Activated CD4-positive, alpha-beta T cell treated with anti-CD3 and anti-CD28 coated beads, Interleukin-2, amount 10 ng/mL, durations not matched to agents 24 days and 14 days (primary cell): ENCODE measurements at regions not wholly inside any gene's neighbourhood (a gene's known extent, or its start where the extent isn't known, plus 50 kb on each side); places are given as distances from the start of the nearest gene placed in this dataset.

Experiments
- DNase-seq: peaks from one replicate; pipeline ENCODE4 v3.0.0; 2022
- H3K27ac Mint-ChIP-seq: one replicate; pipeline ENCODE4 v1.8.0; 2022; ENCODE audit warnings: mild to moderate bottlenecking, mixed read lengths
- H3K27me3 Mint-ChIP-seq: one replicate; pipeline ENCODE4 v1.8.0; 2022; ENCODE audit warnings: mixed read lengths
- H3K36me3 Mint-ChIP-seq: one replicate; pipeline ENCODE4 v1.8.0; 2022; ENCODE audit warnings: low read depth, mild to moderate bottlenecking, mixed read lengths
- H3K4me1 Mint-ChIP-seq: one replicate; pipeline ENCODE4 v1.8.0; 2021; ENCODE audit warnings: mixed read lengths
- H3K4me3 Mint-ChIP-seq: one replicate; pipeline ENCODE4 v1.8.0; 2022; ENCODE audit warnings: mild to moderate bottlenecking, moderate library complexity, mixed read lengths
- H3K9me3 Mint-ChIP-seq: one replicate; pipeline ENCODE4 v1.8.0; 2021; ENCODE audit warnings: mixed read lengths
- intact Hi-C: fragments of 100-400 bp; cut with micrococcal nuclease; formaldehyde crosslinking; loops from one replicate; pipeline ENCODE4 v1.15.1; 2023

DNA sequence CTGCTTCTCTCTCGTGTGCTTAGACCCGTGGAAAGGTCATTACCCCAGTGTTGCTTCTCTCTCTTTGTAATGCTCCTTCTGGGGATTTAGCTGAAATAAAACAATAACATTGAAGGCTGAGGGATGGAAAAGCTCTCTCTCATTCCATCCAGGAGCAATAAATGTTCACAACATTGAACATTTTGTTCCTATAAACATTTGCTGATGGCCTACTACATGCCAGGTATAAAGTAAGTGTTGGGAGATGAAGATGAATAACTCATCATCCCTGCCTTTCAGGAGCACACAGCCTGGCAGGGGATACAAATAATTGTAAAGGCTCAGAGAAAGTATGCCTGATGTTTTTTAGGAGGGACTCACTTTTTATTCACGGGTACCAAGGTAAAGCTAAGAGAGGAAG is 158.1 kb downstream of the KDR start:
- intact Hi-C loops = no loop called here
- H3K27ac Mint-ChIP-seq = no peak overlapping the region
- no peaks in the 10 kb centered on the region for H3K9me3 Mint-ChIP-seq
- H3K36me3 Mint-ChIP-seq = no peaks in the 10 kb centered on the region
- no peak overlapping the region for H3K4me3 Mint-ChIP-seq
- H3K27me3 Mint-ChIP-seq = peaks cover 2% of the 10 kb centered on the region
- H3K4me1 Mint-ChIP-seq = no peaks in the 10 kb centered on the region
- no peak for DNase-seq

DNA sequence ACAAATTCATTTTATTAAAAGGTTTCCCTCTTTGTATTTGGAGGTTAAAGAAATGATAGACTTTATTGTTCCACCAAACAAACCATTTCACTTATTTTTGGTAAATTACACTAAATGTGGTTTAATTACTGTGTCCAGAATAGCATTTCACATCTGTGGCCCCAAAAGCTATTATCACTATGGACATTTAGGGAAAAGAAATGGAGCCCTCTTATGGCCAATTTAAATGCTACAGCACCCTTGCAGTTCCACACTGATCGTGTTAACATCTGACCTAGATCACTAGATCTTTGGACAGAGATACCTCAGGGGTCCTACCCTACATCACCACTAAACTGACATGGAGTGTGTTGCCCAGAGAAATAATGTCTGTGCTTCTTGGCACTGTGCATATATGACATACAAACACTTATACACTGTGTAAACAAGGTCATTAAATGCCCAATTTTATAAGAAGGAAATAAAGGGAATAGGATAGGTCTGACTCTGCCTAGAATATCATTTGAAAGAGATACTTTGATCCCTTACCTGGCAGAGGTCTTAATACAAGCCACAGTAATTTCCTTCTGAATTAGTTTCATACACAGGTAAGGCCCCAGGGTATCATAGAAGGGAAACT is 163.9 kb downstream of the KDR start:
- Mint-ChIP-seq H3K4me1 (peaks cover 5% of the 10 kb centered on the region), H3K27me3 (peaks cover 2% of the 10 kb centered on the region), H3K4me3 (no peak overlapping the region), H3K27ac (no peak overlapping the region), H3K9me3 (no peaks in the 10 kb centered on the region), H3K36me3 (no peaks in the 10 kb centered on the region)
- peak; percentile 60 for DNase-seq
- intact Hi-C loops = loop anchor here (1.0 kb wide), 1 partner anchor 278 kb away; no protein-coding TSS in a partner anchor

DNA sequence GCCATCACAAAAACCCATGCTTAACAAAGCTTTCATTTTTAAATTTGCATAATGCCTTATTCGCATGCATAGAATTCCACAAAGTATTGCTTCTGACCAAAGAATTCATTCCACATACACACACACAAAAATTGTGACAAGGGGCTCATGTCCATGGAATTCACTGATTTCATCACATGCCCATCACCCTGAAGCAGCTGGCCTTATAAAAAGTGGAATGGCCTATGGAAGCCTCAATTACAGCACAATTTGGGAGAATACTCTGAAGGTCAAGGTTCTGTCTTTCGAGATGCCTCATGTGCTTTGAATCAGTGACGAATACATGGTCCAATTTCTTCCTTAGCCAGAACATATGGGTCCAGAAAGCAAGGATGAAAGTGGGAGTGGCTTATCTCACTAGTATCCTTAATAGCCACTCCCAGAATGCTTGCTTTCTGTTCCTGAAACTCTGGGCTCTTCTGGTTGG is 165.7 kb downstream of the KDR start:
- Mint-ChIP-seq H3K27ac (no peak overlapping the region), H3K36me3 (no peaks in the 10 kb centered on the region), H3K9me3 (no peaks in the 10 kb centered on the region), H3K27me3 (no peaks in the 10 kb centered on the region), H3K4me3 (no peak overlapping the region), H3K4me1 (peaks cover 5% of the 10 kb centered on the region)
- DNase-seq = no peak
- intact Hi-C loops = no loop called here

DNA sequence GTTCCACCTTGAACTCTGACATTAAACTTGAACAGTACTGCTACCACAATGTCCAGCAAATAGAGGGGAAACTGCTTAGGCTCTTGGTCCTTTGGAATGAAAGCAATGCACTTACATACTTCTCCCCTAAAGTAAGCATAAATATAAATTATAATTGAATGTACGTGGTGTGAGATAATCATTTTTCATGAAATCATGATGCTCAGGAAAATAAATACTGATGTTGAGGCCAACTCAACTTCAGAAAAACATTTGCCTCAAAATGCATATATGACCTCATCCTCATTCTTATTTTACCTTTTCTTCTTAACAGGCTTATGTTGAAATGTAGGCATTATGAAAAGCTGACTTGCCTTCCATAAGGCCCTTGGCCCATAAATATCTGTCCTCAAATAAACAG is 166.3 kb downstream of the KDR start:
- no peaks in the 10 kb centered on the region for H3K27me3 Mint-ChIP-seq
- intact Hi-C loops = no loop called here

DNA sequence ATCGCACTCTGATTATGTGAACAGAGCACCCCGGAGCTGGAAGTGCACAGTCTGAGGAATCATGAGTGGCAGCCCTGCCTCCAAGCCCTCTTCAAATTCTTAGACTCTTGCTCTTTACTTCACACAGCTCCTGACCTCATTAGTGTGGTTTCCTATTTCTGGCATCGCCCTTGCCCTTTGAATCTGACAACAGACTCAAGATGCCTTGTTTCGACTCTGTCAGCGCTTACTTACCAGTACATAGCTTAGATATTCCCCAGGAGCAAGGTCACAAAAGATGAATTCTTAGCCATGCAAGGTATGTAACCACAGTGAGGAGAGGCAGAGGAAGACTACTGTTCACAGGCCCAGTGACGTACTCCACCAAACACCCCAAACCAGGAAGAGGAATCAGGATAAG is 167.2 kb downstream of the KDR start:
- intact Hi-C loops = no loop called here
- DNase-seq = peak; percentile 65
- no peak overlapping the region for H3K4me3 Mint-ChIP-seq
- no peaks in the 10 kb centered on the region for H3K36me3 Mint-ChIP-seq
- no peak overlapping the region for H3K27ac Mint-ChIP-seq
- peaks cover 5% of the 10 kb centered on the region for H3K4me1 Mint-ChIP-seq
- no peaks in the 10 kb centered on the region for H3K9me3 Mint-ChIP-seq
- H3K27me3 Mint-ChIP-seq = no peaks in the 10 kb centered on the region

More for the DNA sequence above, 166.3 kb downstream of the KDR start:
- Mint-ChIP-seq H3K4me1 (peaks cover 5% of the 10 kb centered on the region), H3K9me3 (no peaks in the 10 kb centered on the region), H3K4me3 (no peak overlapping the region), H3K27ac (no peak overlapping the region), H3K36me3 (no peaks in the 10 kb centered on the region)
- DNase-seq = no peak

DNA sequence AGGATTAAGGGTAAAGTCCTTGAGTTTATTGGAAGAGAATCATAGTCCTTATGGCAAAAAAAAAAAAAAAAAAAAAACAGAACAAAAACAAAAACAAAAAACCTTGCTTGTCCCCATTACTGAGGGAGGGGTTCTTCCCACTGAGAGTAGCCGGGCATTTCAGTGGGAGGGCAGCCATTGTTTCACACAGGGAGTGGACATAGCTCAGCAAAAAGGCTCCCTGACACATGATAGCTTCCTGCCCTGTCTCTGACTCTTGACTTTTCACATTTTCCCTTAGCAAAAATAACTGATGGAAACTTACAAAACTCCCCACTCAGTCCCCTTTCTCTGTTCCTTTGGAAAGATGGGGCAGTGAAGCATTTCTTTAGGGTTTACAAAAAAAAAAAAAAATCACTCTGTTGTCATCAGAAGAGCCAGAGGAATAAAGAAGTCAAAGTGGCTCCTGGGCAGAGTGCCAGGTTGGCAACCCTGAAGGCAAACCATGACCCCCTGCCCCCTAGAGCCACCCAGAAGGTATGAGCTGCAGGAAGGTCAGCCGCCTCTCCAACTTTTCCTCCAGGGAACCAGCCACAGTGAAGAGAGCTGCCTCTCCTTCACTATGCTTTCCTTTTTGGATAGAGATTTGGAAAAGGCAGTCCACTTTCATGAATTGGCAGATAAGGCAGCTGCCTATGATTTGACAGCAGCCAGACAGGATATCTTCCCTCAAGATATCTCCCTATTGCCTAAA is 170.6 kb downstream of the KDR start:
- Mint-ChIP-seq H3K27me3 (no peaks in the 10 kb centered on the region), H3K4me1 (peaks cover 5% of the 10 kb centered on the region), H3K9me3 (no peaks in the 10 kb centered on the region), H3K36me3 (no peaks in the 10 kb centered on the region), H3K4me3 (no peak overlapping the region), H3K27ac (no peak overlapping the region)
- DNase-seq = no peak
- intact Hi-C loops = no loop called here

DNA sequence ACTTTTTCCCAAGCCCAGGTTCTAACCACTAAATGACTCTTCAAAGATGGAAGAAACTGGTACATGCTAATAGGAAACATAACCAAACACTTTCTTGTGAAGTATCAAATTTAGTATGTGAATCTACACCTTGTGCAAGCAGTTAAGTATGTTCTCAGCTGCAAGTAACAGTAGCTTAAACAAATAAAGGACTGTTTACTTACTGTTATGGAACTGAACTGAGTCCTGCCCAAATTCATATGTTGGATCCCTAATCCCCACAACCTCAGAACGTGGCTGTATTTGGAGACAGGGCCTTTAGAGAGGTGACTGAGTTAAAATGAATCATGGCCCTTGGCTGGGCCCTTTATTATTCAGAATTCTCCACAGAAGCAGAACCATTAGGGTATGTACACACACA is 178.7 kb downstream of the KDR start:
- H3K4me1 Mint-ChIP-seq = peaks cover 24% of the 10 kb centered on the region
- no peak overlapping the region for H3K4me3 Mint-ChIP-seq
- H3K36me3 Mint-ChIP-seq = no peaks in the 10 kb centered on the region
- H3K27ac Mint-ChIP-seq = no peak overlapping the region
- intact Hi-C loops = no loop called here
- no peaks in the 10 kb centered on the region for H3K27me3 Mint-ChIP-seq
- no peak for DNase-seq
- no peaks in the 10 kb centered on the region for H3K9me3 Mint-ChIP-seq

DNA sequence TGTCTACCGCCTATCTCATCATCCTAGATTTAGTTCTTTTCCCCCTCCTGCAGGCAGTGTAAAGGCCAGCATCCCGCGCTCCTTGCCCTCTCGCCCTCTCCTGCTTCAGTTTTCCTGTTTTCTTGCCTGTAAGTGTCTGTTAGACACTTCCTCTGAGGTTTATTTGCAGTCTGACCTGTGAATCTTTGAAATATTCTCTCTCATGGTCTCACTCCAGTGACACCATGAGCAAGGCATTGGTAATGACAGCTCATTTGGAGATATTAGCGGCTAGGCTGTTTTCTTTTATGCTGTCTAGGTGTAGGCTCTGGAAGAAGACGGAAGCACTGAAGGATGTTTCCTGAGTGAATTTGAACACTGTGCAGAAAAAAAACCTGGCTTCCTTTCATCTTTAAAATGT is 179.6 kb downstream of the KDR start:
- DNase-seq = no peak
- Mint-ChIP-seq H3K27ac (no peak overlapping the region), H3K4me3 (no peak overlapping the region), H3K27me3 (no peaks in the 10 kb centered on the region), H3K9me3 (no peaks in the 10 kb centered on the region), H3K36me3 (no peaks in the 10 kb centered on the region), H3K4me1 (peaks cover 33% of the 10 kb centered on the region)
- intact Hi-C loops = no loop called here

DNA sequence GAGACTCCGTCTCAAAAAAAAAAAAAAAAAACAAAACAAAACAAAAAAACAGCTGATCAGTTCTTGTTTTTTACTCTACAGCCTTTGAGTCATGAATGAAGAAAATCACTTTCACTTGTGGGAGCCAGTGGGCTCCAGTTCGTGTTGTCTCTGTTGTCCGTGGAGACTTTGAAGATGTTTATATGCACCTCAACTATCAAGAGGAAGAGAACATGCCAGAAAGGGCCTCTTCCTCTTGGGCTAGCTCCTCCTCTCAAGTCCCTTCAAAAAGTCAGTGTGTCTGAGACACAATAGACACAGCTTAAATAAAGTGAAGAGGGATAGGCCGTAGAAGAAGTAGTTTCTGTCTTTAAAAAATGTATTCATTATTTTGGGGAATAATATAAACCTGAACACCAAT is 182.7 kb downstream of the KDR start:
- DNase-seq = peak; percentile 84
- intact Hi-C loops = loop anchor here (1.0 to 5.0 kb wide), 2 partner anchors 394 to 1815 kb away; no protein-coding TSS in a partner anchor
- H3K36me3 Mint-ChIP-seq = no peaks in the 10 kb centered on the region
- H3K27me3 Mint-ChIP-seq = no peaks in the 10 kb centered on the region
- peak overlapping the region; percentile 50 for H3K4me3 Mint-ChIP-seq
- H3K27ac Mint-ChIP-seq = peak overlapping the region; percentile 83
- no peaks in the 10 kb centered on the region for H3K9me3 Mint-ChIP-seq
- peaks cover 38% of the 10 kb centered on the region for H3K4me1 Mint-ChIP-seq

DNA sequence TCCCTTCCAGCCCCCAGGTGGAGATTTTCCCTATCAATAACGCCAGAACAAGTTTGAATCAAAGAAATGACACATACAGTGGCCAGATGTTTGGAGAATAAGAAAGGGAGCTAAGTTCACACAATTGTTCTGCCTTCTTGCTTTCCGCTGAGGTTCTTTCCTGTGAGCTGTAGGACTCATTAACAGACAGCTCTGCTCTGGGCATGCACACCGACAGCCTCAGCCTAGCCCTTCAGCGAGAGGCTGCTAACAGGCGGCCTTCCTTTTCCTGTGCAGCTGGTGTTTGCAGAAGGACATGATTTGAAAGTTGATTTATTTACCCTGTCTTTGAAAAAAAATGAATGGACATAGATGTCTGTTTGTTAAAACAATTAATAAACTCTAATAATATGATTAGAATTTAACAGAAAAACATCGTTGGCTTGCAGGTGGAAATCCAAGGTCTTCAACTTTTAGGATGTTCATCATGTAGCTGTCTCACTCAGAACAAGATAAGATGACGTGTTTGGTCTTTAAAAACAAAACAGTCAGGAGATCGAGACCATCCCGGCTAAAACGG is 183.3 kb downstream of the KDR start:
- peak overlapping the region; percentile 64 for H3K4me3 Mint-ChIP-seq
- intact Hi-C loops = loop anchor here (1.0 to 5.0 kb wide), 2 partner anchors 394 to 1815 kb away; no protein-coding TSS in a partner anchor

DNA sequence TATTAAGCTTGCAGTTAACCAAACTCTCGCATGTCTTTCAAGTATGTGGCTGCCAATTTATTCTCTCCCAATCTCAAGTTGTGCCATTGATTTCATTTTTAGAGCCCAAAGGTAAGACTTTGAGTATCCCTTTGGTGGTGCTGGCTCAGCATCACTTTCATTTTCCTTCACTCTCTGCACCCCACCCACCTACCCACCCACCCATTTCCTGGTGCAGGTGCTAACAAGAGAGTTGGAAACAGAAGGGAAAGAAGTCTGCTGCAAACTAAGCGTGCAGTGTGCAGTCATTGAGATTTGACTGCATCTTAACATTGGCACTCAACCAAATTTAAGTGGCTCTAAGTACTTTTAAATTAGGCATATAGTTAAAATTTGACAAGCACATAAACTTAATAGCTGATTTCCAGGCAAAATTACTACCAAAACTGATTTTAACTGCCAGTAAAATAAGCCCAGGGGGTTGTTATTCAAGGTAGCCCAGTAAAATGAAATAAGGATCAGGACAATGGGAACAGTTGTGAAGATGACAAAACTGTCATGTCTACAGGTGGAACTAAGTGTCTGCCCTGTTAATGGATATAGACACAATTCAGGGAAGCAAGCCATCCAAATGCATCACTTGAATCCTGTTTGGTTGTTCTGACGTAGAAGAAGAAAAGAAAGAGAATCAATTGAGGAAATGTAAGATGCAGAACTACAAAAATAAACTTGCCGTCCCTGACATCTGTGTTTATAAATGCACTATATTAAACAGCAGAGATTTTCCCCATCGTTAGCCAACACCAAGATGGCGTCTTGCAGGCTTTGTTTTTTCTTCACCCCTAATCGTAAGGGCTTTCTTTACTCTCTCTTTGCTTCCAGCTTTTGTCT is 184.2 kb downstream of the KDR start:
- peak; percentile 60 for DNase-seq
- Mint-ChIP-seq H3K27ac (peak overlapping the region; percentile 80), H3K4me3 (peak overlapping the region; percentile 64), H3K9me3 (no peaks in the 10 kb centered on the region), H3K36me3 (no peaks in the 10 kb centered on the region), H3K27me3 (no peaks in the 10 kb centered on the region), H3K4me1 (peaks cover 38% of the 10 kb centered on the region)
- intact Hi-C loops = loop anchor here (5.0 kb wide), 1 partner anchor 1816 kb away; no protein-coding TSS in a partner anchor

More for the DNA sequence above, 183.3 kb downstream of the KDR start:
- DNase-seq = peak; percentile 81
- peaks cover 38% of the 10 kb centered on the region for H3K4me1 Mint-ChIP-seq
- H3K27ac Mint-ChIP-seq = peak overlapping the region; percentile 80
- H3K27me3 Mint-ChIP-seq = no peaks in the 10 kb centered on the region
- H3K36me3 Mint-ChIP-seq = no peaks in the 10 kb centered on the region
- H3K9me3 Mint-ChIP-seq = no peaks in the 10 kb centered on the region

DNA sequence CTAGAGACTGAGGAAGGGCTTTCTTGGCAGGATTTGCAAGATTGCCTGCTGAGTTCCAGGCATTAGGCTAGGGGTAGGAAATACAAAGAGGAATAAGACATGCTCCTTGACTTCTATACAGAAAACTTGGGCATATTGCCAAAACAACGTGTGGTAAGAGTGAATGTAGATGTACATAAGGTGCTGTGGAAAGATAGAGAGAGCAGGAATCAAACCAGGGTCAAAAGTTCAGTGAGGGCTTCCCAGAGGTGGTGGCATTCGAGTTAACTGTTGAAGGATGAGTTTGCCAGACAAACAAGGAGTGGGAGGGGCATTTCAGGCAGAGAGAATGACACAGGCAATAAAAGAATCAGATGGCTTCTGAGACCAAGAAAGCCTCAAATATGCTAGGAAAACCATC is 187.9 kb downstream of the KDR start:
- no peak overlapping the region for H3K27ac Mint-ChIP-seq
- DNase-seq = no peak
- intact Hi-C loops = no loop called here
- H3K27me3 Mint-ChIP-seq = no peaks in the 10 kb centered on the region
- H3K36me3 Mint-ChIP-seq = no peaks in the 10 kb centered on the region
- peaks cover 20% of the 10 kb centered on the region for H3K4me1 Mint-ChIP-seq
- no peak overlapping the region for H3K4me3 Mint-ChIP-seq
- H3K9me3 Mint-ChIP-seq = no peaks in the 10 kb centered on the region

DNA sequence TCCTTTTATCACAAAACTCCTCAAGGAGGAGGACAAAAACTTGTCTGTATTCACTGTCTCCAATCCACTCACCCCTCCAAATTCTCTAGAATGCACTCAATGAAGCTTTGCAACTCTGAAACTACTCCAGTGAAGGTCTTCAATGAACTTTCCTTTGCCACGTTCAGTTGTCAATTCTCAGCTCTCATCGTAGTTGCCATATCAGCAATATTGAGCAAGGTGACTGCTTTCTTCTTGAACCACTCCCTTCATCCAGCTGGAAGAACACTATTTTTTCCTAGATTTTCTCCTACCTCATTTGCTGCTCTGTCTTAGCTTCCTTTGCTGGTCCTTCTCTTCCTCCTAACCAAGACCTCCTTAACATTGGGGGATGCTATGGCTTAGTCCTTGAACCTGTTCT is 191.8 kb downstream of the KDR start:
- Mint-ChIP-seq H3K4me3 (no peak overlapping the region), H3K36me3 (no peaks in the 10 kb centered on the region), H3K27me3 (no peaks in the 10 kb centered on the region), H3K4me1 (no peaks in the 10 kb centered on the region), H3K9me3 (no peaks in the 10 kb centered on the region), H3K27ac (no peak overlapping the region)
- DNase-seq = no peak
- intact Hi-C loops = no loop called here
